ENCODE measurements at regions not wholly inside any gene's neighbourhood (a gene's known extent, or its start where the extent isn't known, plus 50 kb on each side); places are given as distances from the start of the nearest gene placed in this dataset.

- no peaks in the 10 kb centered on the region for H3K27me3 ChIP-seq (ENCODE audit: control insufficient read depth, insufficient read depth, low read length)
- DNase-seq (ENCODE audit: low read depth, low spot score) (no peak), ATAC-seq (no peak)
- POLR2A ChIA-PET, result no interaction called here
- in situ Hi-C loops (cut with HindIII; ENCODE audit: low pct_unique_long_range_greater_than_20kb, low sequenced_read_pairs) (no loop called here), intact Hi-C loops (cut with micrococcal nuclease; ENCODE audit: unreplicated experiment) (no loop called here)
- no peaks in the 10 kb centered on the region for H3K9me3 ChIP-seq (ENCODE audit: control insufficient read depth, insufficient read depth, low read depth, low read length)
- CTCF ChIA-PET, result interaction anchor here (0.5 kb wide), 1 partner anchor 602 kb away, joined by 3 read pairs; no protein-coding TSS in a partner anchor
- no peaks in the 10 kb centered on the region for H3K4me1 ChIP-seq (ENCODE audit: control insufficient read depth, insufficient read depth, low read length)
- no peak overlapping the region for H3K27ac ChIP-seq (ENCODE audit: low read length)
- H3K36me3 ChIP-seq (ENCODE audit: control insufficient read depth, insufficient read depth, low read length), result no peaks in the 10 kb centered on the region
- no peak for TF ChIP-seq SIN3A (IDR thresholded peaks at IDR 0.05; ENCODE audit: borderline replicate concordance, insufficient read depth, low read depth, low read length)
- TF ChIP-seq CTCF (IDR thresholded peaks at IDR 0.05), result no peak
- TF ChIP-seq REST (IDR thresholded peaks at IDR 0.05; ENCODE audit: insufficient read depth in 1 of 2, low read depth in 2 of 2, low read length in 1 of 2), result no peak
- no peak for TF ChIP-seq POLR2AphosphoS5 (IDR thresholded peaks at IDR 0.05; ENCODE audit: low read depth, low read length)
- no peak for TF ChIP-seq TCF7L2 (IDR thresholded peaks at IDR 0.05; ENCODE audit: low read depth, low read length)
- BruUV-seq (replicated peaks), result no TSS peak
- no peak overlapping the region for H3K4me3 ChIP-seq (ENCODE audit: low read depth in 2 of 2, low read length in 2 of 2)
Observed at GRCh38 chr2:66789741-66790140, 354.8 kb downstream of the MEIS1 start.

- DNase-seq (ENCODE audit: low read depth, low spot score) (no peak), ATAC-seq (no peak)
- intact Hi-C loops (cut with micrococcal nuclease; ENCODE audit: unreplicated experiment), result no loop called here
- CTCF ChIA-PET, result no interaction called here
- no peaks in the 10 kb centered on the region for H3K27me3 ChIP-seq (ENCODE audit: control insufficient read depth, insufficient read depth, low read length)
- H3K9me3 ChIP-seq (ENCODE audit: control insufficient read depth, insufficient read depth, low read depth, low read length), result no peaks in the 10 kb centered on the region
- in situ Hi-C loops (cut with HindIII; ENCODE audit: low pct_unique_long_range_greater_than_20kb, low sequenced_read_pairs), result no loop called here
- POLR2A ChIA-PET, result no interaction called here
- H3K27ac ChIP-seq (ENCODE audit: low read length), result no peak overlapping the region
- no peaks in the 10 kb centered on the region for H3K36me3 ChIP-seq (ENCODE audit: control insufficient read depth, insufficient read depth, low read length)
- TF ChIP-seq REST (IDR thresholded peaks at IDR 0.05; ENCODE audit: insufficient read depth in 1 of 2, low read depth in 2 of 2, low read length in 1 of 2) (no peak), POLR2AphosphoS5 (IDR thresholded peaks at IDR 0.05; ENCODE audit: low read depth, low read length) (no peak)
- BruUV-seq (replicated peaks), result no TSS peak
- no peak overlapping the region for H3K4me3 ChIP-seq (ENCODE audit: low read depth in 2 of 2, low read length in 2 of 2)
- H3K4me1 ChIP-seq (ENCODE audit: control insufficient read depth, insufficient read depth, low read length), result no peaks in the 10 kb centered on the region
Observed at GRCh38 chr2:66790651-66791181, 355.8 kb downstream of the MEIS1 start.
